ENCODE measurements at regions not wholly inside any gene's neighbourhood (a gene's known extent, or its start where the extent isn't known, plus 50 kb on each side); places are given as distances from the start of the nearest gene placed in this dataset.
"Not testable (repeated sequence)": the region's sequence is repeated elsewhere in the genome, so short reads cannot be mapped to it uniquely, and the experiment has no call there.

DNA sequence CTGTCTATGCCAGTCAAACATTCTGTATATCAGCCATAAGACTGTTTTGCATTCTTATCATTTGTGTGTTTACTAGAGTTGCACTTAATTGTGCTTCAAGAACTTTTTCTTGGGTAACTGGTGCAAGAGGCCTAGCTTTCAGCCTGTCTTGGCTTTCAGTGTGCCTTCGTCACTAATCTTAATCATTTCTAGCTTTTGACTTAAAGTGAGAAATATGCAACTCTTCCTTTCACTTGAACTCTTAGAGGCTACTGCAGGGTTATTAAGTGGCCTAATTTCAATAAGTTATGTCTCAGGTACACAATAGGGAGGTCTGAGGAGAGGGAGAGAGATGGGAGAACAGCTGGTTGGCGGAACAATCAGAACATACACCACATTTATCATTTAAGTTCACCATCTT, 62.1 kb upstream of the FAN1 start:
- not testable (repeated sequence) for DNase-seq (ENCODE audit: low read depth in 2 of 2)

DNA sequence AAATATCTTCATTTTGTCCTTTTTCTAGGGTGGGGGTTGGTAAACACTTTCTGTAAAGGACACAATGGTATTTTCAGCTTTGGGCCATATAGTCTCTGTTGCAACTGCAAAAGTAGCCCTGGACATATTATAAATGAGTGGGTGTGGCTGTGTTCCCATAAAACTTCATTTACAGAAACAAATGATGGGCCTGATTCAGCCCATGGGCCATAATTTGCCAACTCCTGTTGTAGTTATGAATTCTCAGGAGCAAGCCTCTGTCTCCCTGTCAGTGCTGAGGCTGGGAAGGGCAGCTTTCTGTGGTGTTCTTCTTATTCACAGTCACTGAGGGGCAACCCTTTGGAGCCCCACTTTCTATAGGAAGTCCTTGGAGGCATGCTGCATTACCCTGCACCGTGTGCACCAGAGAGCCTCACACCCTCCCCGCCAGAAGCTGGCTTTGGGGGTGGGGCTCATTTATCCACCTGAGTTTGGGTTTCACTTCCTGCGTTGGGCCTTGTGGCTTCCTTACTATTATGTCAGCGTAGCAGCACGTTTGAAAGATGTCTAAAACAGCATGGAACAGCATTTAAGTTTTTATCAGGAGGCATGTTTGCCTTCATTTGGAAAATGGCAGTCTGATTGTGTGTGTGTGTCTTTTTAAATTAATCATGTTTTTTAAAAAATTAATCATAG, 60.8 kb upstream of the FAN1 start:
- DNase-seq (ENCODE audit: low read depth in 2 of 2): not testable (repeated sequence)

DNA sequence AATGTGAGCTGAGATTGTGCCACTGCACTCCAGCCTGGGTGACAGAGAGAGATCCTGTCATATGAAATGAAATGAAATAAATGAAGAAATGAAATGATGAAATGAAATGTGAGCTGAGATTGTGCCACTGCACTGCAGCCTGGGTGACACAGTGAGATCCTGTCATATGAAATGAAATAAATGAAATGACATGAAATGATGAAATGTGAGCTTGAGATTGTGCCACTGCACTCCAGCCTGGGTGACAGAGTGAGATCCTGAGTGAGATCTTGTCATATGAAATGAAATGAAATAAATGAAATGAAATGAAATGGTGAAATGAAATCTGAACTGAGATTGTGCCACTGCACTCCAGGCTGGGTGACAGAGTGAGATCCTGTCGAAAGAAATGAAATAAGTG, 58.2 kb upstream of the FAN1 start:
- DNase-seq (ENCODE audit: low read depth in 2 of 2): not testable (repeated sequence)
